Nucleus accumbens (tissue), 56 donors: ENCODE measurements at regions not wholly inside any gene's neighbourhood (a gene's known extent, or its start where the extent isn't known, plus 50 kb on each side); places are given as distances from the start of the nearest gene placed in this dataset.
"Not testable (repeated sequence)": the region's sequence is repeated elsewhere in the genome, so short reads cannot be mapped to it uniquely, and the experiment has no call there.

Source experiments
- DNase-seq, 56 donors: peaks; one replicate each; lab custom pipeline; 2025; lab: John Stamatoyannopoulos, UW

GRCh38 chr10:2817940-2818636 is 249.3 kb upstream of the PFKP start:
- DNase-seq, result no peak

- DNase-seq, result no peak
These were observed 253.7 kb upstream of the PFKP start for GRCh38 chr10:2813693-2814092.

GRCh38 chr10:2813286-2813685 is 254.1 kb upstream of the PFKP start:
- DNase-seq, result no peak

GRCh38 chr10:2812631-2813030 is 254.7 kb upstream of the PFKP start:
- DNase-seq, result no peak

GRCh38 chr10:2800178-2800577 is 267.2 kb upstream of the PFKP start:
- no peak for DNase-seq

GRCh38 chr10:2798336-2799022 is 268.9 kb upstream of the PFKP start:
- DNase-seq, result no peak

- no peak for DNase-seq
These were observed 275.4 kb upstream of the PFKP start for GRCh38 chr10:2791774-2792443.

- no peak for DNase-seq
These were observed 276.8 kb upstream of the PFKP start for GRCh38 chr10:2790396-2791188.

GRCh38 chr10:2786251-2786650 is 281.1 kb upstream of the PFKP start:
- no peak for DNase-seq

GRCh38 chr10:2784766-2785165 is 282.6 kb upstream of the PFKP start:
- no peak for DNase-seq

GRCh38 chr10:2782950-2783349 is 284.4 kb upstream of the PFKP start:
- DNase-seq, result no peak

GRCh38 chr10:2782265-2782664 is 285.1 kb upstream of the PFKP start:
- DNase-seq, result no peak

- no peak for DNase-seq
These were observed 289.5 kb upstream of the PFKP start for GRCh38 chr10:2777666-2778355.

- DNase-seq, result no peak
These were observed 294.3 kb upstream of the PFKP start for GRCh38 chr10:2772816-2773631.

- DNase-seq, result no peak
These were observed 295.2 kb upstream of the PFKP start for GRCh38 chr10:2772135-2772534.

GRCh38 chr10:2767293-2767692 is 300.1 kb upstream of the PFKP start:
- DNase-seq, result not testable (repeated sequence)

- no peak for DNase-seq
These were observed 305.4 kb upstream of the PFKP start for GRCh38 chr10:2761971-2762370.

- DNase-seq, result no peak
These were observed 306.0 kb upstream of the PFKP start for GRCh38 chr10:2761311-2761710.

GRCh38 chr10:2760736-2761135 is 306.6 kb upstream of the PFKP start:
- peak in 1 of 56 donors; percentile 1 for DNase-seq
